Calu3 (cell line): ENCODE measurements at regions not wholly inside any gene's neighbourhood (a gene's known extent, or its start where the extent isn't known, plus 50 kb on each side); places are given as distances from the start of the nearest gene placed in this dataset.
A peak's percentile ranks its signal among the peaks of the same experiment; 100 is the strongest.

Experiments used
- BruUV-seq: library from RNA; stranded (reverse); fragments of 400-500 nt; replicated peaks from 2 replicates; lab custom pipeline; 2021; lab: Mats Ljungman, UMichigan
- CTCF ChIA-PET: fragments of 300-600 bp; sonication (Branson Sonifier 250); formaldehyde crosslinking; loops from one replicate; lab custom pipeline; 2022; ENCODE audit warnings: antibody characterized with exemption; lab: Charles Lee
- DNase-seq: peaks from one replicate; pipeline ENCODE4 v3.0.0; 2022
- H3K27ac Mint-ChIP-seq: one replicate; pipeline ENCODE4 v1.8.0; 2022; ENCODE audit warnings: mixed read lengths; ENCODE audit not compliant: unreplicated experiment
- H3K27me3 Mint-ChIP-seq: one replicate; pipeline ENCODE4 v1.8.0; 2022; ENCODE audit warnings: mixed read lengths; ENCODE audit not compliant: unreplicated experiment
- H3K36me3 Mint-ChIP-seq: one replicate; pipeline ENCODE4 v1.8.0; 2022; ENCODE audit warnings: mild to moderate bottlenecking, moderate library complexity, mixed read lengths; ENCODE audit not compliant: insufficient read depth, unreplicated experiment
- H3K4me1 Mint-ChIP-seq: one replicate; pipeline ENCODE4 v1.8.0; 2022; ENCODE audit warnings: mild to moderate bottlenecking, low read depth, mixed read lengths; ENCODE audit not compliant: unreplicated experiment
- H3K4me3 Mint-ChIP-seq: one replicate; pipeline ENCODE4 v1.8.0; 2022; ENCODE audit warnings: mild to moderate bottlenecking, low read depth, moderate library complexity, mixed read lengths; ENCODE audit not compliant: unreplicated experiment
- H3K9me3 Mint-ChIP-seq: one replicate; pipeline ENCODE4 v1.8.0; 2022; ENCODE audit warnings: low read depth, mixed read lengths; ENCODE audit not compliant: unreplicated experiment
- CTCF ChIP-seq: fragments of 200-600 bp; IDR thresholded peaks from one replicate; pipeline ENCODE4 v1.8.0; 2022; ENCODE audit warnings: antibody characterized with exemption; ENCODE audit not compliant: unreplicated experiment
- intact Hi-C: fragments of 100-400 bp; cut with micrococcal nuclease; formaldehyde crosslinking; loops from one replicate; pipeline ENCODE4 v1.10.0; 2022; ENCODE audit not compliant: unreplicated experiment

DNA sequence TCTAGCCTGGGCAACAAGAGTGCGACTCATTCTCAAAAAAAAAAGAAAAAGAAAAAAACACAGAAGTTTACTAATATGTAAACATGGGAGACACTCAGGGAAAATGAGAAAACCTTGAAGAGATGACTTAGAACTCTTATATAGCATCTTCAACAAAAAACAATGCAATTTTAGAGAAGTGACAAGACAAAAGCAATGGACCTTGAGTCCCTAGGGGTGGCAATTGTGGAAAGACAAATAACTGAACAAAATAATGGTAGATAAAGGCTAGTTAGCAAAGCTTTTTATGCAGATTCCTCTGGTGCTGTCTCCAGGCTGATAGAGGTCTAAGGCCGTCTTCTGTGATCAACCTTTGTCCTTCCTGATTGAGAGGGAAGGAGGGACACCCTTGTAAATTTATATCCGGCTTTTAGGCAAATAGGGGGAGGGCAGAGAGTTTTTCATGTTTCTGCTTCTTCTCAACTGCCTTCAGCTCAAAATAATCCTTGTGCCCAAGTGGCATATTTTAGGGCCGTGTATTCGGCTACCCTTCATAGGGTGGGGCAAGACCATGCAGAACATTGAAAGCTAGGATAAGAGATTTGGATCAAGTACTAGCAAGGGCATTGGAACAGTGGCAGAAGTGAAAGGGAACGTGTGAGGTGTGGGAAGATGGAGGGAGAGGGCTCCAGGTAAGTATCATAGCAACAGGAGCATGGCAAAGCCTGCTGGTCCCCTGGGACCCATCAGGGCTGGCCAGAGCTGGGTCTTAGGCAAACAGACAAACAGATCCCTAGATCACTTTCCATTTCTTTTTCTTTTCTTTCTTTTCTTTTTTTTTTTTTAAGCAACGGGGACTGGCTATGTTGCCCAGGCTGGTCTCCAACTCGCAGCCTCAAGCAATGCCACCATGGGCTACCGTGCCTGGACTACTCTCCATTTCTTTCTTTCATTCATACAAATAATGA, 95.0 kb upstream of the CALM2 start:
- no TSS peak for BruUV-seq
- no peaks in the 10 kb centered on the region for H3K27me3 Mint-ChIP-seq
- CTCF ChIA-PET, result interaction anchor here (0.6 kb wide), 1 partner anchor 8 kb away, joined by 6 read pairs; no protein-coding TSS in a partner anchor
- peaks cover 14% of the 10 kb centered on the region for H3K36me3 Mint-ChIP-seq
- no peaks in the 10 kb centered on the region for H3K9me3 Mint-ChIP-seq
- TF ChIP-seq CTCF, result no peak
- peak overlapping the region; percentile 92 for H3K27ac Mint-ChIP-seq
- H3K4me1 Mint-ChIP-seq, result peaks cover 45% of the 10 kb centered on the region
- peak overlapping the region; percentile 87 for H3K4me3 Mint-ChIP-seq
- DNase-seq, result no peak
- intact Hi-C loops, result loop anchor here (5.0 kb wide), 1 partner anchor 194 kb away; no protein-coding TSS in a partner anchor

- no peak for TF ChIP-seq CTCF
- intact Hi-C loops, result loop anchor here (5.0 kb wide), 1 partner anchor 193 kb away; no protein-coding TSS in a partner anchor
- H3K36me3 Mint-ChIP-seq, result peaks cover 14% of the 10 kb centered on the region
- CTCF ChIA-PET, result no interaction called here
- H3K4me1 Mint-ChIP-seq, result peaks cover 54% of the 10 kb centered on the region
- no peaks in the 10 kb centered on the region for H3K27me3 Mint-ChIP-seq
- BruUV-seq, result no TSS peak
- no peak for DNase-seq
- no peak overlapping the region for H3K4me3 Mint-ChIP-seq
- no peaks in the 10 kb centered on the region for H3K9me3 Mint-ChIP-seq
- H3K27ac Mint-ChIP-seq, result peak overlapping the region; percentile 61
These were observed 94.1 kb upstream of the CALM2 start for GRCh38 chr2:47270421-47270820.

DNA sequence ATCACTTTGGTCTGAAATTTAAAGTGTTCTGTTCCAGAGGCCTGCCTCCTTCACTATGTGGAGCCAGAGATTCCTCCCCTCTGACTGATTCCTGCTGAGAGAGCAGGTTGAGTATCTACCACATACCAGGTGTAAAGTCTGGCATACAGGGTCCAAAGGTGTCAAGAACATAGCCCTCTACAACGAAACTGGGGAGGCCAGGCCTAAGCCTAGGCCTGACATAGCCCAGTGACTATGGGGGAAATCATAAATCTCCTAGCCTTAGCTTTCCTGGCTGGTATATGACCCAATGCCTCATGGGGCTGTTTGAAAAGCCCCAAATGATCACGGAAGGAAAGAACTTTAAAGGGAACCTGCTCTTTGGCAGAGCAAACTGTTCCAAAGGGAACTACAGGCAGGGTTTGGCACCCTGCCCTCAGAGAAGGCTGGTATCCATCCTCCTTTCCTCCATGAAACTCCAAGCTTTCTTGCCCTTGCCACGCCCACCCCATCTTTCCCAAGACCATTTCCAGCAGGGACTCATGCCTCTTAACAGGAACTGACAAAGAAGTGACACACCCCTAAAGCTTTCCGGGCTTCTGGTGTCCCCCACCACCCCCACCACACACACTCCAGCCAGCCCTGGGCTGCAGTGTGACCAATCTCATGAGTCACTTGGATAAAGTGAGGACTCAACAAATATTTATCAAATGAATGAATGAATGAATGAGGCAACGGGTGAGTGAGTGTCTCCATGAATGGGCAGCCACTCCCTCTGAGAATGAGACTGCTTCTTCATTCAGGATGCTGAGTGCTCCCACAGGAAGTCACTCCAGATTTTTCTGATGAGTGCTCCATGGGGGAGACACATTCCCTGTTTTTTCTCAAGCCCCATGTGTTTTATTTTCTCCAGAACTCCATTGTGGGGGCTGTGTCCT, 93.3 kb upstream of the CALM2 start:
- intact Hi-C loops, result loop anchor here (1.0 to 5.0 kb wide), 2 partner anchors 79 to 192 kb away; no protein-coding TSS in a partner anchor
- peak; percentile 81 for DNase-seq
- Mint-ChIP-seq H3K36me3 (peaks cover 14% of the 10 kb centered on the region), H3K4me1 (peaks cover 55% of the 10 kb centered on the region), H3K27me3 (no peaks in the 10 kb centered on the region), H3K4me3 (no peak overlapping the region), H3K27ac (peak overlapping the region; percentile 61), H3K9me3 (no peaks in the 10 kb centered on the region)
- BruUV-seq, result no TSS peak
- TF ChIP-seq CTCF, result no peak
- CTCF ChIA-PET, result interaction anchor here (0.5 kb wide), 1 partner anchor 40 kb away, joined by 4 read pairs; no protein-coding TSS in a partner anchor

GRCh38 chr2:47267711-47268086, 91.4 kb upstream of the CALM2 start:
- Mint-ChIP-seq H3K9me3 (no peaks in the 10 kb centered on the region), H3K4me1 (peaks cover 40% of the 10 kb centered on the region), H3K36me3 (peaks cover 13% of the 10 kb centered on the region), H3K27ac (no peak overlapping the region), H3K4me3 (no peak overlapping the region), H3K27me3 (no peaks in the 10 kb centered on the region)
- intact Hi-C loops, result no loop called here
- DNase-seq, result no peak
- no TSS peak for BruUV-seq
- TF ChIP-seq CTCF, result no peak
- CTCF ChIA-PET, result no interaction called here
